Amniotic epithelial cell (primary cell): ENCODE measurements at regions not wholly inside any gene's neighbourhood (a gene's known extent, or its start where the extent isn't known, plus 50 kb on each side); places are given as distances from the start of the nearest gene placed in this dataset.

Source experiments
- DNase-seq: peaks from one replicate; pipeline ENCODE4 v3.0.0-alpha.2; 2010; ENCODE audit warnings: low read depth

DNA sequence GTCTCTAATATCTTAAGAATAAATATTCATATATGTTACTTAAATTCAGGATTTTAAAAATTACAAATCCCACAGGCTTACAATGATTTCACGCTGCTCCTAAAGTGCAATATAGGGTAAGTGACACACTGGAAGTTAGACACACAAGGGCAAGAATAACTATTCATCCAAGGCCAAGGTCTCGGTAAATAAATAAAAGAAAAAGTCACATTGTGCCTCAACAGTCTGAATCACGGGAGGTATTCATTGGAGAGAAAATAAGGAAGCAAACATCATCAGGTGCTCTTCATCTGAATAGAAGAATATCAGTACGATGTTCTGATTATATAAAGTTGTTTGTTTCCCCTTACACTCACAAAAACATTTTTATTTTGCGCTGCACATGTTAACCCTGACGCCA lies 820.2 kb downstream of the TRIB2 start:
- no peak for DNase-seq

DNA sequence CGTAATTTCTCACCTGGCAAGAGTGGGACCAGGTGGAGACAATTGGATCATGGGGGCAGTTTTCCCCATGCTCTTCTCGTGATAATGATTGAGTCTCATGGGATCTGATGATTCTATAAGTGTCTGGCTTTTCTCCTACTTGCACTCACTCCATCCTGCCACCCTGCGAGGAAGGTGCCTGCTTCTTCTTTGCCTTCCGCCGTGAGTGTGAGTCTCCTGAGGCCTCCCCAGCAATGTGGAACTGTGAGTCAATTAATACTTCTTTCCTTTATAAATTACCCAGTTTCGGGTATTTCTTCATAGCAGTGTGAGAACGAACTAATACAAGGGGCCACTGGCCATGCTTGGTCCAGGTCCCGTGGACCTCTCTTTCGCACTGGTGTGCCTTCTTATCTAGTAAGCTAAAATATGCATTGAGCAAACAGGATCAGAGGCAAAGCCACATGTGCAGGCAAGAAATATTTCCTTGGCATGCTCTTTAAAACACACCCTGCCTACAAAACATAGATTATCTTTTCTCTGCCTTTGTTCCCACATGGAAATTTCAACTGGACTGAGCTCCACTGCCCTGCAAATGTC lies 821.1 kb downstream of the TRIB2 start:
- no peak for DNase-seq

DNA sequence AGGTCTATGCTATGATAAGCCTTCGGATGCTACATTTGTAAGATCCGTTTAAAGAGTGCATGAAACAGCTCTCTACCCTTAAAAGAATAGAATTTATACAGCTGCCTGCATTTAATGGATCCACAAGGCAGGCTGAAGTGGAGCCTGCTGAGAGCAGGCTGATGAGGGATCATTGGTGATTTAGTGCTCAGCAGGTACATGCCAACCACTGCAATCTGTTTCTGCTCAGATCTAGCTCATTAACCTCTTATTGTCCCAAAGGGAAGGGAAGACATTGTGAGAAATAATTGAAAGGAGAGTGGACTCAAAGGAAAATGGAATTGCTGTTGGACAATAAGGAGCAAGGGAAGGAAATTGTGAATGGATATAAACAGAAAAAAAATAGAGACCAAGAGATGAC lies 822.6 kb downstream of the TRIB2 start:
- DNase-seq, result no peak

DNA sequence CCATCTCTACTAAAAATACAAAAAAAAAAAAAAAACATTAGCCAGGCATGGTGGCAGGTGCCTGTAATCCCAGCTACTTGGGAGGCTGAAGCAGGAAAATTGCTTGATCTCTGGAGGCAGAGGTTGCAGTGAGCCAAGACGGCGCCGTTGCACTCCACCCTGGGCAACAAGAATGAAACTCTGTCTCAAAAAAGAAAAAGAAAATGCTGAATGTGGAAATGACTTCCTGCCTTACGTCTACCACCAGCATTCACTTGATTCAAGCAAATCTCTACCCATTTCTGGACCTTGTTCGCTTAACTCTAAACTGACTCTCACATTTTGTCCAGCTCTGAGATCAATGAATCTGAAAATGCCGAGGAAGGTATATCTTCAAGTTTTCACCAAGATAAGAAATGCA lies 825.3 kb downstream of the TRIB2 start:
- no peak for DNase-seq

DNA sequence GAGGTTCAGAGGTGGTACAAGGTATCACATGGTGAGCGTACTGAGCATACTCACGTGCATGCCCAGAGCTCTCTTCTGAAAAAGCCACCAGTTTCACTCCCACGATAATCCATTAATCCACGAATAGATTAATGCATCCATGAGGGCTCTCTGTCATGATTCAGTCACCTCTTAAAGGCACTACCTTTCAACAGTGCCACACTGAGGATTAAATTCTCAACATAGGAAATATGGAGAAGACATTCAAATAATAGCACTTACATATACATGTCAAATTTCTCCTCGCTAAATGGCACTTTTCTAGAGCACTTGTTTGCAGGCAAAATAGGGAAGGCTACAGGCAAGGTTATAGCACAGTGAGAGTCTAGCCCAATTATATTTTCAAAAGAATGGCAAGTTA lies 825.9 kb downstream of the TRIB2 start:
- DNase-seq, result no peak

DNA sequence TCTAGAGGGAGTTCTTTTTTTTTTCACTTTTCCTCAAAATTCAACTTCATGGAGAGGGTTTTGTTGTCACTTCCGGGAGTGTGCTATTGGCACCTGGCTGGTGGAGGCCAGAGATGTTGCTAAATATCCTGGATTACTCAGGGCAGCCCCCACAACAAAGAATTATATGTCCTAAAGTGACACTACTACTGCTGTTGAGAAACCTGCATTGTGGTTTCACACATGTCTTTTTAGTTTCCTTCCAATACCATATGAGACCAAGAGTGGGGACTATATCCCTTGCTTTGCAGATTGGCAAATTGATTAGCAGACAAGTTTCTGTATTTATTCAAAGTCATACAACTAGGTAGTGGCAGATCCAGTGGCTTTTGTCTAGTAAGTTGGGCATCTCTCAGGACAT lies 826.8 kb downstream of the TRIB2 start:
- no peak for DNase-seq

DNA sequence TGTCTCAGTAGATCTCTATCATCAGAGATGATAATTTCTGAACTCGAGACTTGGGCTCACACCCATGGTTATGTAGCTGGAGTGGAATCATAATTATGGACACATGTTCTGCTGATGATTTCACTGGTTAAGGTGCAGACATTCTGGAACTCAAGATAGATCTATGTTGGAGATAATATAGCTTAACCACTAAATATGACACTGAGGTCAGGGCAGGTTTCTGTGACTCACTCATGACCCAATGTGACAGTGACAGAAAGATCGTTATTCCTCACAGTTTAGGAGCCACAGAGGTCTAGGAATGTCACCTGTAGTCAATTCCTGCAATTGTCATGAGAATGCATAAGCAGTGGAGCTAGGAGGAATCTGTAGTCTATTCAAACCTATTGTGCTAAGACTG lies 828.6 kb downstream of the TRIB2 start:
- no peak for DNase-seq

DNA sequence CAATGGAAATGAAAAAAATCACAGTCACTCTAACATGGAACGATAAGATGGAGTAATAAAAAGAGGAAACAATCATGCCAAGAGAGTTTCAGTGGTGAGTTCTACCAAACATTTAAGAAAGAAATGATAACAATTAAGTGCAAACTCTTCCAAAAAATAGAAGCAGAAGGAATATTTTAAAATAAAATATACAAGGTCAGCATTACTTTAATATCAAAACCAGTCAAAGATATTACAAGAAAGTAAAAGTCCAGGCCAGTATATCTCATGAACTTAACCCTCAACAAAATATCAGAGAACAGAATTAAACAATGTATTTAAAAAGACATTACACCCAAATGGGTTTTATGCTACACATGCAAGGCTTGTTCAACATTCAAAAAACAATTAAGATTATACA lies 829.4 kb downstream of the TRIB2 start:
- no peak for DNase-seq

DNA sequence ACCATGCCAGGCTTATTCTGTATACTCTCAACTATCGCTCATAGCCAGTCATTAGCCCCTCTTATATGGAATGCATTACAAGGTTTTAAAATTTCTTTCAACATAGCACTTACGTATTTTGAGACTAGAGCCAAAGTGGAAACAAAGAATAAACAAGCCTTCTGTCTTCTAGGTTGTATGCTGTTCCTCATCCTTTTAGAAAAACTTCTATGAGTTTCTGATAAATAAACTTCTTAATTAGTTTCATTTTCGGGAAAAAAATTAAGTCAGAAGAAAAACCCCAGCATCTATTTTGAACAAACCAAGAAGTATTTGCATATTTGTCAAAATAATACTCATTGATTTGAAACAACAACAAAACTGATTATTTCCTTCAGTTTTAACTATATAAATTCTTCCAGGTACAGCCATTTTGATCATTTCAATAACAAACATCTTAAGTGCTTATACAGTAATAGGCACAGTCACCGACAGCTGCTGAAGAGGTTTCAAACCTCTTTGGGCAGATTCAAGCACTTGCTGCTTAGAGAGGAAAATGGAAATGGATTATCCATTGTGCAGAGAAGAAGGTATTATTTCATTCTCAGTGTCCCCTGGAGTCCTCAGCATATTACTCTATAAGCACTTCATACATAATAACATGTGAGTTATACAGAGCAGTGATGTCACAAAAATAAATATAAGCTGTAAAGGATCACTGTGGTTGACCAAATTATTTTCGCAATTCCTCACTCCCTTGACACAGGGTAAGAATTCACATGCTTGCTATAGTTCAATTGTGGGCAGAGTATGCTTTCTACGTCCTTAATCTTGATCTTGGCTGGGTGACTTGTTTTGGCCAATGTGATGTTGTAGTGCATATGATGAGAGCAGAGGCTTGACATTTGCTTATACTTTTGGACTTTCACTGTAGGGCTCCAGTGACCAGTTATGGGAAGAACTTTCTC lies 833.8 kb downstream of the TRIB2 start:
- DNase-seq, result no peak

DNA sequence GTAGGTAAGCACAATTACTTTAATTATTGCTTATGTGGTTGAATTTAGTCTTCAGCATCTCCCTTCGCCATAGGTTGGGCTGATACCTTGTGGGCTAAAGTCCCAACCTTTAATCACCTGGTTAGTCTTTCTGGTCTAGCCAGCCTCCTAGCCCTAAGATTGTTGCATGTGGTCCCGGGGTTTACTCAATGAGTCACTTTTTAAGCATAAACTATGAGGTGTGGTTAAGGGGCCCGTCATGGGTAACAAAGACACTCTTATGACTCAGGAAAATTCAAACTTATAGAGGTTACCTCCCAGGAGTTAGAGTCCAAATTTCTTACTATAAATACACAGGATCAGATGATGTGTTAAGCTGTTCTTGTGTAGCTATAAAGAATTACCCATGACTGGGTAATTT lies 841.6 kb downstream of the TRIB2 start:
- no peak for DNase-seq

DNA sequence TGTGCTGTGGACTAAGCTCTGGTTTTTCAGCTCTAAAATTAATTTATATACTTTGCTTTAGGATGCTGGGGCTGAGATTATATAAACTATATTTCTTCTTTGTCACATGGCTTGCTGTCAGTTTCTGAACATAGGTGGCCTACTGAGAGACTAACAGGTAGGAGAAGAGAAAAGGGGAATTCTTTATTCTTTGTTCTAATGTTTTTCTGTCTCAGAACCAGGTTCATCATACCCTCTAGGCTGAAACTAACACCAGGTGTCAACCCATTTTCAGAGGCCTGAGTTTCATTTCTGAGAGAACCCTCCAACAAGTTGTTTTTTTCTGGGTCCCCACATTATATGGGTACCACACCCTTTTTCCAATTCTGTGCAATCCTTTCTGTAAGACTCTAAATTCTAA lies 843.6 kb downstream of the TRIB2 start:
- DNase-seq, result no peak

DNA sequence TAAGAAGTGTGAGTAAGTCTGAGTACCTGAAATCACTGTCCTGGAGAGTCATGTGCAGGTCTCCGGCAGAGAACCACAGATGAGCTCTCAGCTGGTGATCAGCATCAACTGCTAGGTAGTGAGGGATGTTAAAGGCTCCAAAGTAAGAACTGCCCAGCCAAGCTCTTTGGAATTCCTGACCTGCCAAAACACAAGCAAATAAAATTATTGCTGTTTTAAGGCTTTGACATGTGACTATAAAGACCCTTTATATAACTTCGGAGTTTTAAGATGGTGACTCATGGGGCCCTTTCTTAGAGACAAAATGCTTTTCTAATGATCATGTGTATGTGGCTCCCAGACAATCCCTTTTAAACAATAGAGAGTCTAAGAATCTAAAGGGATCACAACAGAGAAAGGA lies 855.7 kb downstream of the TRIB2 start:
- no peak for DNase-seq

DNA sequence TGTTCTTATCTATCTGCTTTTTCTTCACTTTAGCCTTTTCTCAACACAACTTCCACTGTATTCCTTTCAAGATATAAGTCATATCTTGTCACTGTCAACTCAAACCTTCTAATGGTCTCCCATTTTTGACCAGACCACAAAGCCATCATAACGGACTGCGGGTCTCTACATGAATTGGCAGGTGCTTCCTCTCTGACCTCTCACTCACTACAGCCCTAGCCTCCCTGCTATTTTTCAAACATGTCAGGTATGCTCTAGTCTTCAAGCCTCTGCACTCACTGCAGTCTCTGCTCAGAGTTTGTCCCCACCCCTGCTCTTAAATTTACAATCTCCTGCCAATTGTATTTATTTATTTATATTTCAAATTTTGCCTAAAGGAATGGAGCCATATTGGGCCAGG lies 858.1 kb downstream of the TRIB2 start:
- no peak for DNase-seq

DNA sequence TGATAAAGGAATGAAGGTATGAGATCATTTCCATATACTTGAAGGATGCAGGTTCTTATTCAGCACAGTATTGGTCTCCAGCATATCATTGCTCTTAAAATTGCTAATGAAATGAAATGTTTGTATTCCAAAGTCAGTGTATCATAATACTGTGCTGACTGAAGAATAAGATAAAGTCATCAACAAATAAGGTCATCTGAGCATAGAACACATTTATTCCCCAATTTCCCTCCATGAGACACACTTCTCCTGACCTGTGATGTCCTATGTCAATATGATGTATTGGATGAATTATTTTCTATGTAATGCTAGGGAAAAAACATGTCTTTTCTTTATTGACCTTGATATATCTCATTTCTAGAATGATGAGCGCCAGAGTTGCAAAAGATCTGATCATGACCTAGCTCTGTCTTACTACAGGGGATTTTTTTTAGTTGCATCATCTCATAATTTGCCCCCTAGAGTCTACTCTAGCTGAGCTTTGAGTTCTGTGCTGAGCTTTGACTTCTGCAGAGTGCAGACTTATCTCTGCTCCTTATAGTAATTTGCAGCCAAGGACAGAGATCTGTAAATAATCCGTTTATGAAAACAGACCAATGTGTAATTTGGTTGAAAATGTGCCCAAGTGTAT lies 859.8 kb downstream of the TRIB2 start:
- no peak for DNase-seq

DNA sequence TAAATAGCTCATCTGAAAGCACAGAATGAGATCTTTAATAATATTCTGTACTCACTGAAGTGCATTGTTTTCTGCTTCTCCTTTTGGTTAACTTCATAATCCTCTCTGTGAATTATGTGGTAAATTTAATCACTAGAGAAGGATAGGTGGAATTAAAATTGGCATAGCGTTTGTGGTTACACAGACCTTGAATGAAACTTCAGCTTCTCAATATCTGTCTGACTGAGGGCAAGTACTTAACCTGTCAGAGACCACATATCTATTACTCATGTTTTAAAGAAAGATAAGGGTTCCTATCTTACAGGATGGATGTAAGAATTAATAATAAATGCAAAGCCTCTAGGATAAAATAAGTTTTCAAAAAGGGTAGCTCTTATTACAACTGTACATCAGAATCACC lies 861.8 kb downstream of the TRIB2 start:
- DNase-seq, result no peak

DNA sequence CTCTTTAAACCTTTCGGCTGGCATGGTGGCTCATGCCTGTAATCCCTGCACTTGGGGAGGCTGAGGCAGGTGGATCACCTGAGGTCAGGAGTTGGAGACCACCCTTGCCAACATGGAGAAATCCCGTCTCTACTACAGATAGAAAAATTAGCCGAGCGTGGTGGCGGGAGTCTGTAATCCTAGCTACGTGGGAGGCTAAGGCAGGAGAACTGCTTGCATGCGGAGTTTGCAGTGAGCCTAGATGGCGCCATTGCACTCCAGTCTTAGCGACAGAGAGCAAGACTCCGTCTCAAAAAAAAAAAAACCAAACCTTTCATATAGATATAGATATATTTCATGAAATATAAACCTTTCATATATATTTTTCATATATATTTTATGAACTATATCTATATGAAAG lies 864.7 kb downstream of the TRIB2 start:
- no peak for DNase-seq

DNA sequence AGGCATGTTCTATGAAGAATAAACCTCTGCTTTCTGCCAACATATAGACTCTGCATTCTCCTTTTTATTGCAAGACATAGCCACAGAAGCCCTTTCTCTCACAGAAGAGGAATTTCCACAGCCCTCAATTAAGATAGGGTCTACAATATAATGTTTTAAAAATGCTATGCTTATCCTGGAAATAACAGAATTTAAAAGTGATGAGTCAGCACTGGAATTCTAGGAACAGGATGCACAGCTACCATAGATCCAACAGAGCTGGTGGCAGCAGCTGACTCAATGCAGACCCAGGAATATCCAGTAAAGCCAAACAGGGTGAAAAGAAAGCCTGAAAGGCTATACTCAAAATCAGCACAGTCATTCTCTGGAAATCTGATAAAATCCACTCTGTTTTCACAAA lies 866.9 kb downstream of the TRIB2 start:
- no peak for DNase-seq

DNA sequence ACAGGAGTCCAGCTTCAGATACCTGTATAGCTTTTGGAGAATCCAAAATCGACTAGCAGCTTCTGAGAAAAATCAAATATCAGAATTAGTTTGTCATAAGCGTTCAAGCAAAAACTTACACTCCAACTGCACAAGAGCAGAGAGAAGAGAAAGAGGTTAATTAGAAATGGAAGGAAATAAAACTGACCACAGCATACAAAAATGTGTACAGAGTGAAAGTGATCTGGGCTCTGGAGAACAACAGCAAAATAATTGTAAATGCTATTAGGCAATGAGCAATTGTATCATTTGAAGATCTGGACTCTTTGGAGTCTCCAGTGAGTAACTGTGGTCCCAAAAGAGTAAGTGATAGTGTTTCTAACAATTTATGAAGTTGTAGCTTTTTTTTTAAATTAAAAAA lies 867.3 kb downstream of the TRIB2 start:
- no peak for DNase-seq

DNA sequence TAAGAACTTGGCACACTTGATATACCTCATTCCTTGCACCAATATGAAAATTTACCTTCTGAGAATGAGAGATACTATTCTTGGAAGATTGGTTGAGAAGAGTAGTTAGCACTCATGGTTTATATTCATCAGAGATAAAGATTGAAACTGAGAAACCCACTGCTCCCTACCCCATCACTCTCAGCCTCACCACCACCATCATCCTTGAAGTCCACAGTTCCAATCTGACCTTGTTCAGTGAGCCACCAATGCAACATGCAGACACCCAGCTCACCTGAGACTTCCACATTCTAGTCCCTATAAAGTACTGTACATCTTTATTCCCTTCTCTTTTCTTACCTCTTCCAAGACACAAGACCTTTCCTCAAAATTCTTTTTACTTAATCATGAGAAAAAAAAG lies 869.0 kb downstream of the TRIB2 start:
- DNase-seq, result no peak

DNA sequence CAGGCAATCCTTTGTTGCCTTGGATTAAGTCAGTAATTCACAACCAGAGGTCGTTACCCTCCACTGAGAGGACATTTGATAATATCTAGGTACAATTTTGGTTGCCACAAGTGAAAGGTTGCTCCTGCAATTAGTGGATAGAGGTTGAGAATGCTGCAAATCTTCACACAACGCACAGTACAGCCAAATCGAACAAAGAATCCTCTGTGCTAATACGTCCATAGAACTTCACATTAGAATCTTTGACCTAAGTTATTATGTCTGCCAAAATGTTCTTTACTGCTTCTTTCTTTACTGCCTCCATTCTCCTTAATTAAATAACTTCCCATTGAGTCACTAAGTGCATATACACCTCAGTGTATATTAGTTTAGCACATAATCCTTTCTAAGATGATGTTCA lies 879.5 kb downstream of the TRIB2 start:
- no peak for DNase-seq

DNA sequence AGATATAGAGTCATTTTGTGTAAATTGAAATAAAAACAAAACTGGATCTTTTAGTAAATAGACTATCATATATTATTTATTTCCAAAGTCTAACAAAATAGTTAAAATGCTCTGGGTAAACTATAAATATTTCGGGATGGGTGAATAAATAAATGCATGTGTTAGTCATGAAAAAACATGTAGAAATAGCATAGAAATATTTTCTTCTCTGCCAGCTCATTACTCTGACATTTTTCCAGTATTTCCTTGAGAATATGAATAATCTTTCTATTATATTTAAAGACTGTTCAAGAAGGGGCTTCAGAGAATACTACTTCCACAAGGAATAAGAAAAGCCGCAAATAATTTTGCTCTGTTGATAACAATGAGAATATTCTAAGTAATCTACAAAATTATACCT lies 880.4 kb downstream of the TRIB2 start:
- DNase-seq, result no peak

DNA sequence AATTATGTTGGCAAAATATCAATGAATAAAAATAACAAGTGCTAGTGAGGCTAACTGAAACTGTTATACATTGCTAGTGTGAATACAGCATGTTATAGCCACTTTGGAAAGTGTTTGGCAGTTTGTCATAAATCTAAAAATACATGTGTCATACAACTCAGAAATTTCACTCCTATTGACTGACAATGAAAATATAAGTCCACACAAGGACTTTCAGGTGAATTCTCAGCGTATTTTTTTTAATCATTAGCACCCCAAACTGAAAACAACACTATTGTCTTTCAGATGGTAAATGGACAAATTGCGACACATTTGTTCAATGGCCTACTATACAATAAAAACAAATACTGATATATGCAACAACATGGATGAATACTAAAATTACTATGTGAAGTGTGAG lies 884.8 kb downstream of the TRIB2 start:
- DNase-seq, result no peak

DNA sequence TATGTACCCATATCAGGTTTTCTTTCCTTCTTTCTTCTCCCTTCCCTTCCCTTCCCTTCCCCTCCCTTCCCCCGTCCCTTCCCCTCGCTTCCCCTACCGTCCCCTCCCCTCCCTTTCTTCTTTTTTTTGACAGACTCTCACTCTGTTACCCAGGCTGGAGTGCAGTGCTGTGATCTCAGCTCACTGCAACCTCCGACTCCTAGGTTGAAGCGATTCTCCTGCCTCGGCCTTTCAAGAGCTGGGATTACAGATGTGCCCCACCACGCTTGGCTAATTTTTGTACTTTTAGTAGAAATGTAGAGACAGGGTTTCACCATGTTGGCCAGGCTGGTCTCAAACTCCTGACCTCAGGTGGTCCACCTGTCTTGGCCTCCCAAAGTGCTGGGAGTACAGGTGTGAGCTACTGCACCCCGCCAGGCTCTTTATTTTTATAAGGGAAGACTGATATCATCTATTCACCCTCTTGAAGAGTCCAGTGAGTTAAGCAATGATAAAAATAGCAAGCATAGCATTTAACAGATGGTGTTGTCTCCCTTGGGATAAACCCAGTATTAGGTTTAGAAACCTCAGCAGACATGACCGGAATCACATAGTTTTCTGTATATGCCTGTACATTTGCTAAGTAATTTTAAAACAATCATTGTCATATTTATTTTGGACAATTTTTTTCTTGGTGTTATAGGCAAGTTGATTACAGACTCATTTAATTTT lies 888.4 kb downstream of the TRIB2 start:
- DNase-seq, result no peak
